Suprapubic skin (tissue), 4 donors: ENCODE measurements at regions not wholly inside any gene's neighbourhood (a gene's known extent, or its start where the extent isn't known, plus 50 kb on each side); places are given as distances from the start of the nearest gene placed in this dataset.
"Not testable (repeated sequence)": the region's sequence is repeated elsewhere in the genome, so short reads cannot be mapped to it uniquely, and the experiment has no call there.

Experiments used
- DNase-seq, 2 donors: peaks; one replicate each; pipeline ENCODE4 v3.0.0-alpha.2; 2019; ENCODE audit warnings: low spot score in 2 of 2
- H3K27ac ChIP-seq: fragments of 200-600 bp; sonication (generic); one replicate; pipeline ENCODE4 v1.5.1; 2019
- H3K27me3 ChIP-seq: fragments of 200-600 bp; sonication (generic); one replicate; pipeline ENCODE4 v1.5.1; 2019
- H3K36me3 ChIP-seq: fragments of 200-600 bp; sonication (generic); one replicate; pipeline ENCODE4 v1.5.1; 2019
- H3K4me1 ChIP-seq: fragments of 200-600 bp; sonication (generic); one replicate; pipeline ENCODE4 v1.5.1; 2019
- H3K4me3 ChIP-seq: fragments of 200-600 bp; sonication (generic); one replicate; pipeline ENCODE4 v1.5.1; 2019; ENCODE audit warnings: mild to moderate bottlenecking
- H3K9me3 ChIP-seq: fragments of 200-600 bp; sonication (generic); one replicate; pipeline ENCODE4 v1.5.1; 2019
- CTCF ChIP-seq, 2 donors: fragments of 200-600 bp in 1 of 2; fragments of 450-650 bp in 1 of 2; sonication (generic) in 1 of 2; IDR thresholded peaks; one replicate each; pipeline ENCODE4 v1.5.1; 2016 to 2019; ENCODE audit warnings: antibody characterized with exemption in 2 of 2, mild to moderate bottlenecking in 1 of 2, moderate library complexity in 1 of 2
- EP300 ChIP-seq: sonication (generic); formaldehyde crosslinking; IDR thresholded peaks from one replicate; pipeline ENCODE4 v1.6.1; 2017; ENCODE audit warnings: antibody characterized with exemption
- POLR2A ChIP-seq, 2 donors: fragments of 450-650 bp; IDR thresholded peaks; one replicate each; pipeline ENCODE4 v1.6.1; 2017; ENCODE audit warnings: antibody characterized with exemption in 2 of 2, mild to moderate bottlenecking in 2 of 2, moderate library complexity in 2 of 2
- POLR2AphosphoS5 ChIP-seq, 3 donors: sonication (generic); formaldehyde crosslinking; IDR thresholded peaks; one replicate each; pipeline ENCODE4 v1.6.1; 2017; ENCODE audit warnings: antibody characterized with exemption in 3 of 3
- WGBS: methylation state at CpG from one replicate; pipeline ENCODE4 v1.1.5; 2018; 5-methylcytosine and 5-hydroxymethylcytosine counted together

GRCh38 chr2:176577054-176577453 is 307.8 kb downstream of the MTX2 start:
- Histone ChIP-seq H3K4me1 (no peaks in the 10 kb centered on the region), H3K27me3 (no peaks in the 10 kb centered on the region), H3K4me3 (no peak overlapping the region), H3K27ac (no peak overlapping the region), H3K9me3 (no peaks in the 10 kb centered on the region), H3K36me3 (no peaks in the 10 kb centered on the region)
- TF ChIP-seq POLR2AphosphoS5 (IDR thresholded peaks at IDR 0.05) (no peak), CTCF (IDR thresholded peaks at IDR 0.05) (no peak), EP300 (no peak), POLR2A (IDR thresholded peaks at IDR 0.05) (no peak)
- 78% methylated on average over 1 of the region's 1 CpG for WGBS
- no peak for DNase-seq

- 99% methylated on average over 4 of the region's 4 CpGs for WGBS
- not testable (repeated sequence) for H3K9me3 ChIP-seq, H3K27ac ChIP-seq, DNase-seq, H3K36me3 ChIP-seq, H3K27me3 ChIP-seq, H3K4me3 ChIP-seq, H3K4me1 ChIP-seq
These were observed 309.1 kb downstream of the MTX2 start for GRCh38 chr2:176578292-176578691.

- H3K9me3 ChIP-seq = no peaks in the 10 kb centered on the region
- no peak overlapping the region for H3K4me3 ChIP-seq
- 95% methylated on average over 6 of the region's 6 CpGs for WGBS
- H3K27me3 ChIP-seq = peaks cover 3% of the 10 kb centered on the region
- no peak overlapping the region for H3K27ac ChIP-seq
- H3K36me3 ChIP-seq = no peaks in the 10 kb centered on the region
- no peak for DNase-seq
- TF ChIP-seq EP300 (no peak), CTCF (IDR thresholded peaks at IDR 0.05) (no peak), POLR2A (IDR thresholded peaks at IDR 0.05) (no peak), POLR2AphosphoS5 (IDR thresholded peaks at IDR 0.05) (no peak)
- H3K4me1 ChIP-seq = peaks cover 7% of the 10 kb centered on the region
These were observed 310.4 kb downstream of the MTX2 start for GRCh38 chr2:176579608-176580007.

GRCh38 chr2:176581557-176582165 is 312.4 kb downstream of the MTX2 start:
- no peak for TF ChIP-seq CTCF (IDR thresholded peaks at IDR 0.05)
- TF ChIP-seq POLR2AphosphoS5 (IDR thresholded peaks at IDR 0.05) = no peak
- no peak for TF ChIP-seq EP300
- TF ChIP-seq POLR2A (IDR thresholded peaks at IDR 0.05) = no peak
- WGBS = 82% methylated on average over 4 of the region's 4 CpGs
- Histone ChIP-seq H3K4me3 (no peak overlapping the region), H3K27ac (no peak overlapping the region), H3K4me1 (peaks cover 7% of the 10 kb centered on the region), H3K27me3 (peaks cover 3% of the 10 kb centered on the region), H3K36me3 (no peaks in the 10 kb centered on the region), H3K9me3 (no peaks in the 10 kb centered on the region)
- DNase-seq = no peak

GRCh38 chr2:176582176-176582575 is 312.9 kb downstream of the MTX2 start:
- no peak overlapping the region for H3K27ac ChIP-seq
- no peaks in the 10 kb centered on the region for H3K36me3 ChIP-seq
- no peaks in the 10 kb centered on the region for H3K9me3 ChIP-seq
- no peak for TF ChIP-seq CTCF (IDR thresholded peaks at IDR 0.05)
- TF ChIP-seq POLR2A (IDR thresholded peaks at IDR 0.05) = no peak
- TF ChIP-seq EP300 = no peak
- TF ChIP-seq POLR2AphosphoS5 (IDR thresholded peaks at IDR 0.05) = no peak
- peaks cover 3% of the 10 kb centered on the region for H3K27me3 ChIP-seq
- WGBS = 61% methylated on average over 2 of the region's 2 CpGs
- no peak overlapping the region for H3K4me3 ChIP-seq
- H3K4me1 ChIP-seq = peaks cover 7% of the 10 kb centered on the region
- no peak for DNase-seq

- Histone ChIP-seq H3K36me3 (no peaks in the 10 kb centered on the region), H3K27me3 (peaks cover 3% of the 10 kb centered on the region), H3K4me1 (peaks cover 7% of the 10 kb centered on the region), H3K4me3 (no peak overlapping the region), H3K9me3 (no peaks in the 10 kb centered on the region), H3K27ac (peak overlapping the region; percentile 30)
- no peak for DNase-seq
- WGBS = 21% methylated on average over 2 of the region's 2 CpGs
- no peak for TF ChIP-seq CTCF (IDR thresholded peaks at IDR 0.05)
These were observed 313.8 kb downstream of the MTX2 start for GRCh38 chr2:176582990-176583481.
